Body of pancreas (tissue), 4 donors: ENCODE measurements at regions not wholly inside any gene's neighbourhood (a gene's known extent, or its start where the extent isn't known, plus 50 kb on each side); places are given as distances from the start of the nearest gene placed in this dataset.

ENCODE experiments used
- CTCF ChIP-seq, 7 experiments: fragments of 450-650 bp in 4 of 7; fragments of 200-600 bp in 3 of 7; sonication (generic) in 3 of 7; IDR thresholded peaks; one replicate each; pipeline ENCODE4 v1.5.1; 2016 to 2019; ENCODE audit warnings: antibody characterized with exemption in 7 of 7
- POLR2A ChIP-seq, 3 donors: fragments of 450-650 bp; IDR thresholded peaks; one replicate each; pipeline ENCODE4 v1.6.1; 2016; ENCODE audit warnings: antibody characterized with exemption in 3 of 3, mild to moderate bottlenecking in 2 of 3

- TF ChIP-seq CTCF (IDR thresholded peaks at IDR 0.05): no peak
- no peak for TF ChIP-seq POLR2A (IDR thresholded peaks at IDR 0.05)
Measured at GRCh38 chr5:54667136-54667535, 149.6 kb downstream of the SNX18 start.
